SIG-M5 (cell line): ENCODE measurements at regions not wholly inside any gene's neighbourhood (a gene's known extent, or its start where the extent isn't known, plus 50 kb on each side); places are given as distances from the start of the nearest gene placed in this dataset.
A peak's percentile ranks its signal among the peaks of the same experiment; 100 is the strongest.

ENCODE experiments used
- DNase-seq: peaks from one replicate; lab custom pipeline; 2025; lab: John Stamatoyannopoulos, UW

DNA sequence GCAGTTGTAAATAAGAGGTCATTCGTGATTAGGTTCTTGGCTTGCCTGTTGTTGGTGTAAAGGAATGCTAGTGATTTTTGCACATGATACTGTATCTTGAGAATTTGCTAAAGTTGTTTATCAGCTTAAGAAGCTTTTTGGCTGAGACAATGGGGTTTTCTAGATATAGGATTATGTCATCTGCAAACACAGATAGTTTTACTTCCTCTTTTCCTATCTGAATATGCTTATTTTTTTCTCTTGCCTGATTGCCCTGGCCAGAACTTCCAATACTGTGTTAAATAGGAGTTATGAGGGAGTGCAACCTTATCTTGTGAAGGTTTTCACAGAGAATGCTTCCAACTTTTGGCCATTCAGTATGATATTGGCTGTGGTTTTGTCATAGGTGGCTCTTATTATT lies 576.1 kb upstream of the RGS18 start:
- DNase-seq: peak; percentile 45

- no peak for DNase-seq
These were observed 573.2 kb upstream of the RGS18 start for GRCh38 chr1:191585095-191585494.

GRCh38 chr1:191588905-191589304 lies 569.4 kb upstream of the RGS18 start:
- DNase-seq: no peak

DNA sequence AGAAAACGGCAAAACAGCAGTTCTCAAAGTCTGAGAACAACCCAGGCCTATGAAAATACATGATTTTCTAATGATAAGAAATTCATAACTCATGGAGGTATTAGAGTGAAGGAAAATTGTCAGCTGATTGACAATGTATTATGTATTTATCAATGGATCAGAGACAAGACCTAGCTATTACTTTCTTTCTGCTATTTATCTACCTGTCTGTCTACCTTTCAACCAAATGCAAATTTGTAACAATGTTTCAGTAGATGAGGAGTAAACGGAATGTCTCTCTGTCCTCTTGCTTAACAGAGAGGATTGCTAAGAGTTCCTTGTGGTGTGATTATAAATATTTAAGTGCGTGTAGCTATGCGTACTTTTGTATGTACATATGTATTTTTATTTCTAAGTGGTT lies 568.7 kb upstream of the RGS18 start:
- DNase-seq: no peak

GRCh38 chr1:191590578-191590977 lies 567.7 kb upstream of the RGS18 start:
- DNase-seq: no peak

GRCh38 chr1:191592039-191592438 lies 566.2 kb upstream of the RGS18 start:
- DNase-seq: no peak

DNA sequence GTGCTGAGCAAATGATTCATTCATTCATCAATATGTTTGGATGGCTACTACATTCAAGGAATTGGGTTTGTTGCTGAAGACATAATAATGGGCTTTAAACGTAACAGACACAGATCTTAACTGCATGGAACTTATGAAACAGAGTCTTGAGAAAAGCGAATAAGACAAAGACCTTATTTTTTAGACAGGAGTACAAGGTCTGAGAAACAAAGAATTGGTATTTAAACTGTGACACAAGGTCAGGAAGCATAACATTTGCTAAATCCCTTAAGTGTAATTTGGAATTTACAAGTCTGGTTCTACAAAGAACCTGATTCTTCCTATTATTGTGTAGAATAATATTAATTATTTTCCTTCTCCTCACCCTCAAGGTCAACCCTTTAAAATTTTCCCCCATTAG lies 565.4 kb upstream of the RGS18 start:
- no peak for DNase-seq

DNA sequence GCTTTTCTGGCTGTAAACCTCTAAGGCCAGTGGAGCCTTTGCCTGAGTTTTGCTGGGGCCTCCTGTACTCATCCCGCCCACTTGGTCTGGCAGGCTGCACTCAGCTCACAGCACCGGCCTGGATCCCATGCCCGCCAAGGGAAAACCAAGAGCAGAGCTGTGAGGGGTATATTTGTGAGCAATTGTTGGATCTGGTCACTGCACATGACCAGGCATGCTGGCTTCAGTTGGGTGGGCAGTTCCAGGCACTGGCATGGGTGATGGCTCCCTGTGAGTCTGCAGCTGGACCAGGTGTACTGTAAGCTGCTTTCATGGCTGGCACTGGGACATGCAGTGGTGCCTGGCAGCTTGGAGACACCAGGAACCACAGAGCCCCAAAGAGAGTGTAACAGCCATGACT lies 563.1 kb upstream of the RGS18 start:
- DNase-seq: no peak

- no peak for DNase-seq
These were observed 549.9 kb upstream of the RGS18 start for GRCh38 chr1:191608367-191608766.

GRCh38 chr1:191609305-191609704 lies 549.0 kb upstream of the RGS18 start:
- no peak for DNase-seq

- no peak for DNase-seq
These were observed 543.0 kb upstream of the RGS18 start for GRCh38 chr1:191615101-191615821.

DNA sequence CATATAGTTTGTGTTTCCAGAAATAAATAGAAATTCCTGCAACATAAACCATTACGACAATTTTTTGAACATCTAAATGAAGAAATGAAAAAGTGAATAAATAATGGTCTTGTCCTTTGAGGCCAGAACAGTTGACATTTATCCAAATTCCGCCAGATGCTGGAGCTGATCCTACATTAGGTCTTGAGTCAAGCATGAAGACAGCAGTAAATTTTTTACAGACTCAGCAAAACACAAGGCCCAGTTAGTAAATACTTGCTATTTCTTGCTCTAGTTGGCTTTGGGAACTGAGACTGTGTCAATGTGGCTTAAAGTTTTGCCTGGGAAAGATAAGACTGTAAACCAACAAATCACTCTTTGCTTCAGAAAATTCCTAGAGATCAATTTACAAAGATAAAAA lies 540.1 kb upstream of the RGS18 start:
- no peak for DNase-seq

GRCh38 chr1:191620883-191621282 lies 537.4 kb upstream of the RGS18 start:
- no peak for DNase-seq

GRCh38 chr1:191624044-191624443 lies 534.2 kb upstream of the RGS18 start:
- no peak for DNase-seq

- DNase-seq: no peak
These were observed 528.4 kb upstream of the RGS18 start for GRCh38 chr1:191629836-191630235.

DNA sequence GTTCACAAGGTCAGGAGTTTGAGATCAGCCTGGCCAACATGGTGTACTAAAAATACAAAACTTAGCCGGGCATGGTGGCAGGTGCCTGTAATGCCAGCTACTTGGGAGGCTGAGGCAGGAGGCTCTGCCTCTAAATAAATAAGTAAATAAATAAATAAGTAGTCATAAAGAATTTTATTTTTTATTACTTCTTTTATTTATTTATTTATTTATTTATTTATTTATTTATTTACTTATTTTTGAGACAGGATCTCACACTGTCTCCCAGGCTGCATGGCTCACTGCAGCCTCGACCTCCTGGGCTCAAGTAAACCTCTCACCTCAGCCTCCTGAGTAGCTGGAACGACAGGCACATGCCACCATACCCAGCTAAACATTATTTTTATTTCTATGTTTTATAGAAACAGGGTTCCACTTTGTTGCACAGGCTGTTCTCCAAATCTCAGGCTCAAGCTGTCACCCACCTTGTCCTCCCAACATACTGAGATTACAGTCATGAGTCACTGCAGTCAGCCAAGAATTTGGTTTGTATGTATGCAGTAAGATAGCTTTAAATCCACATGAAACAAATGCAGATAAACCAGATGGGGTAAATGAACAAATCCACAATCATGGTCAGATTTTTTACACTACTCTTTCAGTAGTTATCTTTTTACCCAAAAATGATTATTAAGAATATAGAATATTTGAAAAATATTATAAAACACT lies 523.3 kb upstream of the RGS18 start:
- no peak for DNase-seq

DNA sequence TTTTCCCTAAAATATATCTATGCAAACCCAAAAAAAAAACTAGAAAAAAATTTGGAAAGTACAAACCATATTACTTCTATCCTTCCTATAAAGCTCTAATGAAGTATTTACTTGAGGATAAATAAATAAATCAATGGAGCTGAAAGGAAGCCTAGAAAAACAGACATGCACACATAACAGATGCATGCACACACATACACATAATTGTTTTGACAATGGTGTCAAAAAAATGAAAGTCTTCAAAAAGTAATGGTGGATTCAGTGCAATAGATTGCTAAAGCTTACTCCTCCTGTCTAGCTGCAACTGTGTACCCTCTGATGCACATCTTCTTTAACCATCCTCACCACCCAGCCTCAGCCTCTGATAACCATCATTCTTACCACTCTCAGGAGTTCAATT lies 521.9 kb upstream of the RGS18 start:
- DNase-seq: no peak

- no peak for DNase-seq
These were observed 516.6 kb upstream of the RGS18 start for GRCh38 chr1:191641420-191642260.

- DNase-seq: no peak
These were observed 515.2 kb upstream of the RGS18 start for GRCh38 chr1:191643060-191643459.

GRCh38 chr1:191648939-191649338 lies 509.3 kb upstream of the RGS18 start:
- no peak for DNase-seq

GRCh38 chr1:191662051-191662450 lies 496.2 kb upstream of the RGS18 start:
- no peak for DNase-seq

DNA sequence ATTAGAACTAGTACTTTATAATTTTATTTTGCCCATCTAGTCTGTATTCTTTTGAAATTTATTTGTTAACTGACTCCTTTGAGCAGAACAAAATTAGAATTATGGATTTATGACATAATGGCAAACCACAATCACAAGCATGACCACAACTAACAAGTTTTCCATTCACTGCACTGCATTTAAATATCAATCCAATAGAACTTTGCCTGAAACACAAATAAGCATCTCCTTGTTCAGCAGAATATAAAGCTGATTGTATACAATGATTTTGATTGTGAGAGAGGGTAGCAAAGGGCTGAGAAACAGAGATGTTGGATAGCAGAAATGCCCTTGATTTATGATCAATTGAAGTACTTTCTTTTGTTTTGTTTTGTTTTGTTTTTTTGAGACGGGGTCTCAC lies 495.5 kb upstream of the RGS18 start:
- DNase-seq: no peak

DNA sequence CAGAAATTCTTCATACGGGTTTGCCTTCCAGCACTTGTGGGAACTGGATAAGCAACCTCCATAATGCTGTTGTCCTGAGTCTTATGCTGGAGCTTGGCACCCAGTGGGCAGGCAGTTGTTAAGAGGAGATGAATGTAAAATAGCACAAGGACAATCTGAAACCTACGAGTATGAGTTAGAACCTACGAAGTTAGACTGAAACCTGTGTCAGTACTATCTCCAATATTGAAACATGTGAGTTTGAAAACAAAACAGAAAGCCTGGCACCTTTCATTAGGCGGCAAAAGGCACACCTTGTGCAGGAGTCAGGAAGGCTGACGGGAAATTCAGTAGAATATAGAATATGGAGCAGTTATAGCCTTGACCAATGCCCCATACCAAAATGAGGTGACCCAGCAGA lies 489.7 kb upstream of the RGS18 start:
- DNase-seq: no peak
